Endodermal cell (in vitro differentiated cells): ENCODE measurements at regions not wholly inside any gene's neighbourhood (a gene's known extent, or its start where the extent isn't known, plus 50 kb on each side); places are given as distances from the start of the nearest gene placed in this dataset.

Experiments used
- DNase-seq: peaks from one replicate; pipeline ENCODE4 v3.0.0-alpha.2; 2017
- H3K27ac ChIP-seq: 2 replicates; pipeline ENCODE4 v1.5.1; 2013; ENCODE audit warnings: mild to moderate bottlenecking, low read depth, low read length, moderate library complexity
- H3K27me3 ChIP-seq: 2 replicates; pipeline ENCODE4 v1.6.1; 2013; ENCODE audit warnings: mild to moderate bottlenecking, low read length, moderate library complexity; ENCODE audit not compliant: insufficient read depth, control insufficient read depth, poor library complexity, severe bottlenecking
- H3K36me3 ChIP-seq: 2 replicates; pipeline ENCODE4 v1.7.0; 2013; ENCODE audit warnings: mild to moderate bottlenecking, low read length, moderate library complexity; ENCODE audit not compliant: control insufficient read depth, insufficient read depth
- H3K4me1 ChIP-seq: one replicate; pipeline ENCODE4 v1.7.0; 2013; ENCODE audit warnings: low read length; ENCODE audit not compliant: control insufficient read depth, insufficient read depth
- H3K4me3 ChIP-seq: 2 replicates; pipeline ENCODE4 v1.5.1; 2013; ENCODE audit warnings: mild to moderate bottlenecking, low read length, moderate library complexity
- H3K9ac ChIP-seq: 2 replicates; pipeline ENCODE4 v1.6.1; 2013; ENCODE audit warnings: mild to moderate bottlenecking, low read length, moderate library complexity; ENCODE audit not compliant: poor library complexity, severe bottlenecking; ENCODE audit errors: extremely low read depth
- H3K9me3 ChIP-seq: 2 replicates; pipeline ENCODE4 v1.6.1; 2013; ENCODE audit warnings: mild to moderate bottlenecking, low read length, moderate library complexity; ENCODE audit not compliant: control insufficient read depth
- H3K27ac Mint-ChIP-seq: 2 replicates; pipeline ENCODE4 v1.8.0; 2020; ENCODE audit warnings: mixed read lengths
- H3K27me3 Mint-ChIP-seq: 2 replicates; pipeline ENCODE4 v1.8.0; 2021; ENCODE audit warnings: mild to moderate bottlenecking, mixed read lengths; ENCODE audit not compliant: insufficient read depth
- H3K36me3 Mint-ChIP-seq: 2 replicates; pipeline ENCODE4 v1.8.0; 2020; ENCODE audit warnings: low read depth, mixed read lengths
- H3K4me1 Mint-ChIP-seq: 2 replicates; pipeline ENCODE4 v1.8.0; 2020; ENCODE audit warnings: mixed read lengths
- H3K4me3 Mint-ChIP-seq: 2 replicates; pipeline ENCODE4 v1.8.0; 2020; ENCODE audit warnings: mild to moderate bottlenecking, moderate library complexity, mixed read lengths
- H3K9me3 Mint-ChIP-seq: 2 replicates; pipeline ENCODE4 v1.8.0; 2020; ENCODE audit warnings: mild to moderate bottlenecking, mixed read lengths
- WGBS, 2 experiments: methylation state at CpG; one replicate each; pipeline versions ENCODE4 v1.1.5 to v1.1.7; 2013; ENCODE audit warnings: missing lambda C conversion rate in 2 of 2, mixed read lengths in 1 of 2; ENCODE audit not compliant: insufficient coverage in 1 of 2, insufficient read length in 1 of 2; 5-methylcytosine and 5-hydroxymethylcytosine counted together
- TF ChIP-seq, protein P1 (sequence below): fragments of 200-600 bp; sonication (generic); conservative IDR thresholded peaks from 2 replicates; pipeline ENCODE4 v1.5.0; 2021; ENCODE audit warnings: antibody characterized with exemption, mild to moderate bottlenecking

DNA sequence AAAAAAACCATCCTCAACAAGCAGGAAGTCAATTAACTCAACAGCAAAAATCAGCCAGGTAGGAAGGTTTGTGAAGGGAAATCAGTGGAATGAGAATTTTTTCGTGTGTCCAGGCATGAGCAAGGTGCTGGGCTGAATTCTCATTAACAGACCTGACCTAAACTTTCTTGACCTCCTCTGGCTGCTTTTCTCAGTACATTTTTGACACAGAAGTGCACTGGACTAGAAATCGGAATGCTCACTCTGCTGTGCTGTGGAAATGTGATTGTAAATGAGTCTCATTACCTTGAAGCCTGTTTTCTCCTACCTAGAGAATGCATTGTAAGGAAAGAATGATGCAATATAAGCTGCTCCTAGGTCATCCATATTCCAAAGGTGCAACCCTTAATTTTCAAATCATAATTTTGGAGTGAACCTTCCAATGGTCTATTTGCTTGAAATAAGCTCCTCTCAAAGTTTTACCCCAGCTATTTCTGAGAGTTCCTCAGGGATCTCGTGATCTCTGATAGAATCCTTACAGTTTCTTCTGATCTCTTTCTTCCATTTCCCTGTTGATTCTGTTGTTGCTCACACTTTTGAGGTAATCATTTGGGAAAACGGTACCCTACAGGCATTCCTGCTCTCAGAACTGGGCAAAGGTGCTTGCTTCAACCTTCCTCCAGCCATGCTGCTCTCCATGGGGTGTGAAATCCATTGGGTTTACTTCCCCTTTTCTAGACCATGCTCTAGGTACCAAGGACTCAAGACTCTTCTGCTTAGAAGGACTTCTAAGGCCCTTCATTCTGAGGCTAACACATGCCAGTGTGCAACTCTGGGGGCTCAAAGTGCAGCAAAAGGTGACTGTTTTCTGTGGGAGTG, 104.9 kb upstream of the ITPRID2 start:
- TF ChIP-seq, protein P1, sequence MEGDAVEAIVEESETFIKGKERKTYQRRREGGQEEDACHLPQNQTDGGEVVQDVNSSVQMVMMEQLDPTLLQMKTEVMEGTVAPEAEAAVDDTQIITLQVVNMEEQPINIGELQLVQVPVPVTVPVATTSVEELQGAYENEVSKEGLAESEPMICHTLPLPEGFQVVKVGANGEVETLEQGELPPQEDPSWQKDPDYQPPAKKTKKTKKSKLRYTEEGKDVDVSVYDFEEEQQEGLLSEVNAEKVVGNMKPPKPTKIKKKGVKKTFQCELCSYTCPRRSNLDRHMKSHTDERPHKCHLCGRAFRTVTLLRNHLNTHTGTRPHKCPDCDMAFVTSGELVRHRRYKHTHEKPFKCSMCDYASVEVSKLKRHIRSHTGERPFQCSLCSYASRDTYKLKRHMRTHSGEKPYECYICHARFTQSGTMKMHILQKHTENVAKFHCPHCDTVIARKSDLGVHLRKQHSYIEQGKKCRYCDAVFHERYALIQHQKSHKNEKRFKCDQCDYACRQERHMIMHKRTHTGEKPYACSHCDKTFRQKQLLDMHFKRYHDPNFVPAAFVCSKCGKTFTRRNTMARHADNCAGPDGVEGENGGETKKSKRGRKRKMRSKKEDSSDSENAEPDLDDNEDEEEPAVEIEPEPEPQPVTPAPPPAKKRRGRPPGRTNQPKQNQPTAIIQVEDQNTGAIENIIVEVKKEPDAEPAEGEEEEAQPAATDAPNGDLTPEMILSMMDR: no peak
- Histone ChIP-seq H3K36me3 (no peaks in the 10 kb centered on the region), H3K27ac (no peak overlapping the region), H3K4me1 (peaks cover 4% of the 10 kb centered on the region), H3K27me3 (no peaks in the 10 kb centered on the region), H3K4me3 (no peak overlapping the region), H3K9me3 (no peaks in the 10 kb centered on the region), H3K9ac (no peak overlapping the region)
- WGBS, 2 experiments: 94 to 95% methylated on average over 4 of the region's 4 CpGs
- Mint-ChIP-seq H3K27ac (no peak overlapping the region), H3K27me3 (no peaks in the 10 kb centered on the region), H3K4me1 (peaks cover 31% of the 10 kb centered on the region), H3K36me3 (no peaks in the 10 kb centered on the region), H3K9me3 (no peaks in the 10 kb centered on the region), H3K4me3 (no peak overlapping the region)
- DNase-seq: no peak

DNA sequence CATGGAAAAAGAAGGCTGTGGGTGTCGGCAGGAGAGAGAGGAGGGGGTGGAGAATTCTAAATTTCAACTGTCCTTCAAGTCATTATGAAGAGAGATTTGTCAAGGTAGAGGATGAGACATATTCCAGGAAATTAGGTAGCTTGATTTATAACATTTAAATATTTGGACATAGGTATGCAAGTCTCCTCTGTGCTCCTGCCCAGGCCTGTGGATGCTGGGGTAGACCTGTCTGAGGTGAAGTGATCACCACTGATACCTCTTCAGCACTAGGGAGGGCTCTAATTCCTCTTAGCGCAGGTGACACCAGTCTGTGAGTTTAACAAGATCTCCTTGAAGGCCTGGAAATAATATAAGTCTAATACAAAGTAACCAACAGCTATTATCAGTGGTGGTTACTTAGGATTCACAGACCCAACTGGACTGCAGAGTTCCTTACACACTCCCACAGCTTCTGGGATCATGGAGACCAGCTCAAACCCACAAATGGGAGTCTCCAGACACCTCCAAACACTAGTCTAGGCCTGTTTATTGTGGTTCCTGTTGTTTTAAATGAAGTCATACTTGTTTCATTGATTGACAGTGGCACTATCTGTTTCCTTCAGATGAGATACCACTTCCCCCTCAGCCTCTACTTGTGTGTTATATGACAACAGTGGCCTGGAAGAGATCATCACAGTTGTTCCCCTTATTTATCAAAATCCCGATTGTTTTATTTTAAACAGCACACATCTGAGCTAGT, 104.1 kb upstream of the ITPRID2 start:
- H3K27me3 ChIP-seq: no peaks in the 10 kb centered on the region
- no peak overlapping the region for H3K4me3 ChIP-seq
- H3K4me1 Mint-ChIP-seq: peaks cover 29% of the 10 kb centered on the region
- no peak overlapping the region for H3K27ac ChIP-seq
- no peaks in the 10 kb centered on the region for H3K36me3 ChIP-seq
- no peaks in the 10 kb centered on the region for H3K27me3 Mint-ChIP-seq
- H3K9me3 ChIP-seq: no peaks in the 10 kb centered on the region
- no peak overlapping the region for H3K9ac ChIP-seq
- H3K9me3 Mint-ChIP-seq: peaks cover 1% of the 10 kb centered on the region
- 93 to 96% methylated on average over 2 to 3 of the region's 3 CpGs for WGBS, 2 experiments
- TF ChIP-seq, protein P1: no peak
- H3K4me1 ChIP-seq: peaks cover 4% of the 10 kb centered on the region
- no peak overlapping the region for H3K4me3 Mint-ChIP-seq
- no peaks in the 10 kb centered on the region for H3K36me3 Mint-ChIP-seq
- DNase-seq: no peak
- H3K27ac Mint-ChIP-seq: no peak overlapping the region

DNA sequence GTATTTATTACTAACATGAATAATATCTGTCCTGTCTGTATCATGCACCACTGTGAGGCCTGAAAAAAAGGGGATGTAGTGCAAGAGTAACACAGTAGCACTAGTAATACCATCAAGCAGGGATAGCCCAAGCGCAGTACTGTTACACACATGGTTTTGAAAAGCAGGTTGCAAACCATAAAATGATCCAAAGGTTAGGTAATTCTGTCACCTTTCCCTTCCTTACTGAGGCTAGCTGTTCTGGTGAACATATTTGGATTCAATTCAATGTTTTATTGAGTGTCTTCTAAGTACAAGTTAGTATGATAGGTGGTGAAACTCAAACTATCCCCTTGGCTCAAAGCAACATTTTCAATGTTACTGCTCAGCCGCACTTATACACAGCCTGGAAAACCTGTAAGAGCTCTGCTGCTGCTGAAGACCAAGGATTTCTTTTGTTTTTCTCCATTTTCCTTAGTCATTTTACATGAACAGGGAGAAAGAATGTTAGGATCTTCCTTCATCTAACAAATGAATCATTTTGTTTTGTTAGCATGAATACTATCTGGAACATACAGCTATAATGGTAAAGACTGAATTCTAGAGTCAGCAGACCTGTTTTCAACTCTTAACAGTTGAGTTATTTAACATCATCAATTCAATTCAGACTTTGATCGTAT, 102.5 kb upstream of the ITPRID2 start:
- Mint-ChIP-seq H3K27me3 (no peaks in the 10 kb centered on the region), H3K36me3 (no peaks in the 10 kb centered on the region), H3K4me3 (no peak overlapping the region), H3K9me3 (peaks cover 9% of the 10 kb centered on the region), H3K27ac (no peak overlapping the region), H3K4me1 (peaks cover 17% of the 10 kb centered on the region)
- WGBS, 2 experiments: 96% methylated on average over 2 to 3 of the region's 3 CpGs
- H3K9ac ChIP-seq: no peak overlapping the region
- no peak overlapping the region for H3K27ac ChIP-seq
- H3K4me3 ChIP-seq: no peak overlapping the region
- no peaks in the 10 kb centered on the region for H3K27me3 ChIP-seq
- TF ChIP-seq, protein P1: no peak
- peaks cover 4% of the 10 kb centered on the region for H3K4me1 ChIP-seq
- H3K36me3 ChIP-seq: no peaks in the 10 kb centered on the region
- DNase-seq: no peak
- peaks cover 7% of the 10 kb centered on the region for H3K9me3 ChIP-seq
